ENCODE measurements at regions not wholly inside any gene's neighbourhood (a gene's known extent, or its start where the extent isn't known, plus 50 kb on each side); places are given as distances from the start of the nearest gene placed in this dataset.

DNA sequence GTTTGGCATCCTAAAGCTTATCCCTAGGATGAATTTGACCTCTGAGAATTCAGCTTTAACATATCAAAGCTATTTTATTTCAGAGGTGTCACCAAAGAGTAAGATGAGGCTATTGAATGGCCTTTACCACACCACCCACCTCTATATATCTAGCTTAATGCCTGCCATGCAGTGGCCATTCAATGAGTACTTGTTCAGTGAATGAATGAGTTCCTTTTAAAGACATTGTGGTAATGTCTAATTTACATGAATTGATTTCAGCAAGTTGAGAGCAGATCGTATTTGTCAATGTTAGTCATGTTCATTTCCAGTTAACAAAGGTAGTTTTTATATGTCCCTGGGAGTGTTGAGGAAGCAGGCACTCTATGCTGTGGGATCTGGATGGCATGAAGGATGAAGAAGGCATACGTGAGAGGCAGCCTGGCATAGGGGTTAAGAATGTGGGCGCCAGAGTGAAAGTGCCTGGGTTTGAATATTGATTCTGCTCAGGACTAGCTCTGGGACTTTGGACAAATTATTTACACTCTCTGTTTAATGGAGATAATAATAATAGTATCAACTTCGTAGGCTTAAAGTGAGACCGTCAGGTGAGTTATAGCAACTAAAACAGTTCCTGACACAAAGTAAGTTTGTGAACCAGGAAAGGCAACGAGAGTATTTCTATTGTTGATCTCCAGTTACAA lies 434.1 kb upstream of the CHST9 start:
- DNase-seq (ENCODE audit: low read depth in 6 of 9, low spot score in 9 of 9) = no peak
- Histone ChIP-seq H3K27ac (ENCODE audit: low read depth in 1 of 2, low read length in 1 of 2) (no peak overlapping the region), H3K9me3 (ENCODE audit: control insufficient read depth in 2 of 2, insufficient read depth in 1 of 2, low read length in 1 of 2) (no peaks in the 10 kb centered on the region), H3K4me3 (ENCODE audit: low read length in 2 of 2) (no peak overlapping the region), H3K36me3 (ENCODE audit: control insufficient read depth in 2 of 2, insufficient read depth in 2 of 2, low read length in 1 of 2) (no peaks in the 10 kb centered on the region), H3K4me1 (ENCODE audit: control insufficient read depth in 2 of 2, insufficient read depth in 2 of 2, low read length in 2 of 2) (no peaks in the 10 kb centered on the region), H3K27me3 (ENCODE audit: control insufficient read depth in 2 of 2, insufficient read depth in 1 of 2, low read length in 1 of 2) (no peaks in the 10 kb centered on the region)
- 97% methylated on average over 6 of the region's 6 CpGs for WGBS

DNA sequence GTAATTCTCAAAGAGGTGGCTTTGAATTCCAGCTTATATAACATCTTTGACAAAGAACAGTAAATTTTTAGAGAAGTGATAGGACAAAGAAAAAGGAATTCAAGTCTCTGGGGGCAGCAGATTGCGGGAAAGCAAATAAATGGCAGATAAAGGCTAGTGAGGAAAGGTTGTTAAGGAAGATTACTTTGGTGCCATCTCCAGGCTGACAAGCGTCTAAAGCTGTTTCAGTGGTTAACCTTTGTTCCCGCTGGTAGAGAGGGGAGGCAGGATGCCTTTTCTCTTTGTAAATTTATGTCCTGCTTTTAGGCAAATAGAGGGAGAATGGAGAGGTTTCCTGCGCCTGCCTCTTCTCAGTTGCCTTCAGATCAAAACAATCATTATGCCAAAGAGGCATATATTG lies 431.2 kb upstream of the CHST9 start:
- DNase-seq (ENCODE audit: low read depth in 6 of 9, low spot score in 9 of 9) = no peak
- WGBS = 93% methylated on average over 4 of the region's 4 CpGs

DNA sequence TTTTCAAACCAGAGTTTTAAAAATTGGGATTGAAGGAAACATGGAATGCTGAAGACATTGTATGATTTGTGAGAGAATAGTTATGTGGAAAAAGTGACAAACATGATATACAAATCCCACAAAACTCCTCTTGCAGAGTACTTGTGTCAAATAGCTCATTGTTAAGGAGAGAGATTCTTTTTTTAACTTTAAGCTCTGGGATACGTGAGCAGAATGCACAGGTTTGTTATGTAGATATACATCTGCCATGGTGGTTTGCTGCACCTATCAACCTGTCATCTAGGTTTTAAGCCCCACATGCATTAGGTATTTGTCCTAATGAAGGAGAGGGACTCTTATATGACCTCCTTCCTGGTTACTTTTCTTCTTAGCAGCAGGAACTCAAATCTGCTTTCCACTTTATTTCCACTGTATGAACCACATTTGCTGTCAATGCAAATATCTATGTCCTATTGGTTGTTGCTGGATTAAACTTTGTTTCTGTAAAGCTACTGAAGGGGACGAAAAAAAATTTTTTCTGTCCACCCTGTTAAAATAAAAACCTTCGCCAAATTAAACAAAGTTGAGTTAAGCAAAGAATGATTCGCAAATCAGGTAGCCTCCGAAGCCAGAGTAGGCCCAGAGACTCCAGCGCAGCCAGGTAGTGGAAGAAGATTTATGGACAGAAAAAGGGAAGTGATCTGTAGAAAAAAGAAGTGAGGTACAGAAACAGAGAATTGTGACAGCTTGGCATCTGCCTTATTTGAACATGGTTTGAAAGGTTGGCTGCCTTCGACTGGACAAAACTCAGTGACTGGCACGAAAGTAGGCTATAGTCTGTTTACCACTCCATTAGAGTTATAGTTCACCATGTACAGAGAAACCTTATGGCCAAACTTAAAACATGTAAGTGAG lies 430.1 kb upstream of the CHST9 start:
- H3K27ac ChIP-seq (ENCODE audit: low read depth in 1 of 2, low read length in 1 of 2) = no peak overlapping the region
- H3K36me3 ChIP-seq (ENCODE audit: control insufficient read depth in 2 of 2, insufficient read depth in 2 of 2, low read length in 1 of 2) = no peaks in the 10 kb centered on the region
- H3K4me1 ChIP-seq (ENCODE audit: control insufficient read depth in 2 of 2, insufficient read depth in 2 of 2, low read length in 2 of 2) = no peaks in the 10 kb centered on the region
- H3K4me3 ChIP-seq (ENCODE audit: low read length in 2 of 2) = no peak overlapping the region
- H3K9me3 ChIP-seq (ENCODE audit: control insufficient read depth in 2 of 2, insufficient read depth in 1 of 2, low read length in 1 of 2) = no peaks in the 10 kb centered on the region
- H3K27me3 ChIP-seq (ENCODE audit: control insufficient read depth in 2 of 2, insufficient read depth in 1 of 2, low read length in 1 of 2) = no peaks in the 10 kb centered on the region
- no peak for DNase-seq (ENCODE audit: low read depth in 6 of 9, low spot score in 9 of 9)
- WGBS = 82% methylated on average over 8 of the region's 8 CpGs

More for the DNA sequence above, 431.2 kb upstream of the CHST9 start:
- Histone ChIP-seq H3K27me3 (ENCODE audit: control insufficient read depth in 2 of 2, insufficient read depth in 1 of 2, low read length in 1 of 2) (no peaks in the 10 kb centered on the region), H3K9me3 (ENCODE audit: control insufficient read depth in 2 of 2, insufficient read depth in 1 of 2, low read length in 1 of 2) (no peaks in the 10 kb centered on the region), H3K4me3 (ENCODE audit: low read length in 2 of 2) (no peak overlapping the region), H3K4me1 (ENCODE audit: control insufficient read depth in 2 of 2, insufficient read depth in 2 of 2, low read length in 2 of 2) (no peaks in the 10 kb centered on the region), H3K36me3 (ENCODE audit: control insufficient read depth in 2 of 2, insufficient read depth in 2 of 2, low read length in 1 of 2) (no peaks in the 10 kb centered on the region), H3K27ac (ENCODE audit: low read depth in 1 of 2, low read length in 1 of 2) (no peak overlapping the region)

DNA sequence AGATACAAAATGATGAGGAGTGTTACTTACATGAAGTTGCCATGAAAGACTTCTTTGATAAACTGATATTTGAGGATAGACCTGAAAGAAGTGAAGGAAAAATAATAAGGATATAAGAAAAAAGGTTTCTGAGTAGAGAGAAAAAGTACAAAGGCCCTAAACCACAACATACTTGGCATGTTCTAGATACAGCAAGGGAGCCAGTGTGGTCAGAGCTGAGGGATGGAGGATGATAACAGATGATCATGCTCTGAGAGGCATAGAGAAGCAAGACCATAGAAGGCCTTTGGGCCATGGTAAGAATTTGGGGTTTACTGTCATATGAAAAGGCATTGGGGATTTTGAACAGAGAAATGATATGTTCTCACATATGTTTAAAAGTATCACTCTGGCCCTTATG lies 424.1 kb upstream of the CHST9 start:
- no peak for DNase-seq (ENCODE audit: low read depth in 6 of 9, low spot score in 9 of 9)
- no peak overlapping the region for H3K27ac ChIP-seq (ENCODE audit: low read depth in 1 of 2, low read length in 1 of 2)
- no peaks in the 10 kb centered on the region for H3K27me3 ChIP-seq (ENCODE audit: control insufficient read depth in 2 of 2, insufficient read depth in 1 of 2, low read length in 1 of 2)
- no peak overlapping the region for H3K4me3 ChIP-seq (ENCODE audit: low read length in 2 of 2)
- H3K9me3 ChIP-seq (ENCODE audit: control insufficient read depth in 2 of 2, insufficient read depth in 1 of 2, low read length in 1 of 2) = no peaks in the 10 kb centered on the region
- no peaks in the 10 kb centered on the region for H3K4me1 ChIP-seq (ENCODE audit: control insufficient read depth in 2 of 2, insufficient read depth in 2 of 2, low read length in 2 of 2)
- H3K36me3 ChIP-seq (ENCODE audit: control insufficient read depth in 2 of 2, insufficient read depth in 2 of 2, low read length in 1 of 2) = no peaks in the 10 kb centered on the region

DNA sequence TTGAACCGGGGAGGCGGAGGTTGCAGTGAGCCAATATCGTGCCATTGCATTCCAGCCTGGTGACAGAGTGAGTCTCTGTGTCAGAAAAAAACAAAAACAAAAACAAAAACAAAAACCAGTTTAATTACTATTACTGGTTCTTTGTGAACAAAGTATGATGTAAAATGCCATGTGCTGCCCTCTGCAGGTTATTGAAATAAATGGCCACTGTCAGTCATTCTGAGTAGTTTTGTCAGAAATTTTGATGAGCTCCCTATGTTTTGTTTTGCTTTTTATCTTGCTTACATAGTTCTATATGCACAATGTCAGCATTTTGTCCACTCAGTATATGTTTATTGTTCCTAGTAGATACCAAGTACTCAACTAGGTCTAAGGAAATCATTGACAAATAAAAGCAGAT lies 423.6 kb upstream of the CHST9 start:
- no peak overlapping the region for H3K27ac ChIP-seq (ENCODE audit: low read depth in 1 of 2, low read length in 1 of 2)

DNA sequence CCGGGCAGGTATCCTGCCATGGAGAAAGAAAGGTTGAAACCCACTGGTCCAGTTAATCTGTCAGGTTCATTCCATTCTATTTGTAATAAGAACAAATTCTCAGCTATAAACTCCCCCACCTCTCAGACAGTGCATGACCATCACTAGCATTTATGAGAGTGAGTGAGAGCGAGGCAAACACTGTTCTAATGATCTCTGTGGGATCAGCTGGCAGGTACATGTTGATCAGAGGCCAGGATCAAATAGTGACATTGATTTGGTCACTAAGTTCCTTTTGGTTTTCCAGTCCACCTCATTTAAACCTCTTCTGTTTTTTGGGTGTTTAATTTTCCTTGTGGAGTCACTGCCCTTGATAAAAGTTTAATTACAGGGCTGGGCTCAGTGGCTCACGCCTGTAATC lies 423.1 kb upstream of the CHST9 start:
- Histone ChIP-seq H3K27ac (ENCODE audit: low read depth in 1 of 2, low read length in 1 of 2) (no peak overlapping the region), H3K27me3 (ENCODE audit: control insufficient read depth in 2 of 2, insufficient read depth in 1 of 2, low read length in 1 of 2) (no peaks in the 10 kb centered on the region), H3K9me3 (ENCODE audit: control insufficient read depth in 2 of 2, insufficient read depth in 1 of 2, low read length in 1 of 2) (no peaks in the 10 kb centered on the region), H3K4me3 (ENCODE audit: low read length in 2 of 2) (no peak overlapping the region), H3K4me1 (ENCODE audit: control insufficient read depth in 2 of 2, insufficient read depth in 2 of 2, low read length in 2 of 2) (no peaks in the 10 kb centered on the region), H3K36me3 (ENCODE audit: control insufficient read depth in 2 of 2, insufficient read depth in 2 of 2, low read length in 1 of 2) (no peaks in the 10 kb centered on the region)
- DNase-seq (ENCODE audit: low read depth in 6 of 9, low spot score in 9 of 9) = no peak
- 94% methylated on average over 3 of the region's 3 CpGs for WGBS

More for the DNA sequence above, 423.6 kb upstream of the CHST9 start:
- H3K9me3 ChIP-seq (ENCODE audit: control insufficient read depth in 2 of 2, insufficient read depth in 1 of 2, low read length in 1 of 2) = no peaks in the 10 kb centered on the region
- H3K36me3 ChIP-seq (ENCODE audit: control insufficient read depth in 2 of 2, insufficient read depth in 2 of 2, low read length in 1 of 2) = no peaks in the 10 kb centered on the region
- DNase-seq (ENCODE audit: low read depth in 6 of 9, low spot score in 9 of 9) = no peak
- WGBS = 94% methylated on average over 3 of the region's 3 CpGs
- H3K4me1 ChIP-seq (ENCODE audit: control insufficient read depth in 2 of 2, insufficient read depth in 2 of 2, low read length in 2 of 2) = no peaks in the 10 kb centered on the region
- no peak overlapping the region for H3K4me3 ChIP-seq (ENCODE audit: low read length in 2 of 2)
- no peaks in the 10 kb centered on the region for H3K27me3 ChIP-seq (ENCODE audit: control insufficient read depth in 2 of 2, insufficient read depth in 1 of 2, low read length in 1 of 2)

DNA sequence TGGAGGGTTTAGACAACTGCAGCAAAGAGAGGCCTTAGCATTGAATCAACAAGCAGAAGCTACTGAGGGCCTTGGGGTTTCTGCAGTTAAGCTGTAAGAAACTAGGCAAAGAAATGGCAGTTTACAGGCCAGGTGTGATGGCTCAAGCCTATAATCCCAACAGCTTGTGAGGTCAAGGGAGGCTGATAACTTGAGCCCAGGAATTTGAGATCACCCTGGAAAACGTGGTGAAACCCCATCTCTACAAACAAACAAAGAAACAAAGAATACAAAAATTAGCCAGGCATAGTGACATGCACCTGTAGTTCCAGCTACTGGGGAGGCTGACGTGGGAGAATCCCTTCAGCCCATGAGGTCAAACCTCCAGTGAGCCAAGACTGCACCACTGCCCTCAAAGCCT lies 421.6 kb upstream of the CHST9 start:
- WGBS = 79% methylated on average over 2 of the region's 2 CpGs
- Histone ChIP-seq H3K9me3 (ENCODE audit: control insufficient read depth in 2 of 2, insufficient read depth in 1 of 2, low read length in 1 of 2) (no peaks in the 10 kb centered on the region), H3K36me3 (ENCODE audit: control insufficient read depth in 2 of 2, insufficient read depth in 2 of 2, low read length in 1 of 2) (no peaks in the 10 kb centered on the region), H3K4me3 (ENCODE audit: low read length in 2 of 2) (no peak overlapping the region), H3K27me3 (ENCODE audit: control insufficient read depth in 2 of 2, insufficient read depth in 1 of 2, low read length in 1 of 2) (no peaks in the 10 kb centered on the region), H3K27ac (ENCODE audit: low read depth in 1 of 2, low read length in 1 of 2) (no peak overlapping the region), H3K4me1 (ENCODE audit: control insufficient read depth in 2 of 2, insufficient read depth in 2 of 2, low read length in 2 of 2) (no peaks in the 10 kb centered on the region)
- no peak for DNase-seq (ENCODE audit: low read depth in 6 of 9, low spot score in 9 of 9)

DNA sequence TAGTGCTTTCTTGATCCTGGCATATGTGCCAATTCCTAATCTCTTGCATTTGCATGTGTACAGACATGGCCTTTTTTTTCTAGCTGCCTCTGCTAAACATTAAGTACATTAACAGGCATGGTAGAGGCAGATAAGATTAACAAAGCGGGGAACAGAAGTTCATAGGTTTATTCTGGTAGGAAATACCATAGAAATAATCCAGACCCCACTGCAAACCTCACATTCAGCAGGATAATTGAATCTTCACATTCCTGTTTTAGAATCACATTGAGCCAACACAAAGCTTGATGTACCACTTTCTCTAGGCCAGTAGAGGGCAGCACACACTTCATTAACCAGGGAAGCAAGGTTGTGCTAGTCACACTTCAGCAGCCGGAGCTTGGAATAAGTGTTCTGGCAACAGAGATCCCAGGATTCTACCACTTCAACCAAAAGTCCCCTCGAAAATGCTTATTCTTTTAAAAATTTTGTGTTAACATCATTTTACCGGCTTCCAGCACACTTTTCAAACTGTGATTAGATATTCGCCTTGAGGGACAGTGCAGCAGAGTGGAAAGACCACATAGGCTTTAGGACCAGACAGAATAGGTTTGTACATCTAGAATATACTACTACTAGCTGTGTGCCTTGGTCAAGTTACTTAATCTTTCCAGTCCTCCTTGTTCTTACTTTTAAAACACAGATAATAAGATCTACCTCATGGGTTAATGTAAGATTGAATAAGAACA lies 420.2 kb upstream of the CHST9 start:
- no peaks in the 10 kb centered on the region for H3K9me3 ChIP-seq (ENCODE audit: control insufficient read depth in 2 of 2, insufficient read depth in 1 of 2, low read length in 1 of 2)
- WGBS = 30% methylated on average over 5 of the region's 5 CpGs
- peak in 8 of 9 donors; percentile 3 to 51 (median 20) for DNase-seq (ENCODE audit: low read depth in 6 of 9, low spot score in 9 of 9)
- H3K36me3 ChIP-seq (ENCODE audit: control insufficient read depth in 2 of 2, insufficient read depth in 2 of 2, low read length in 1 of 2) = no peaks in the 10 kb centered on the region
- no peak overlapping the region for H3K4me3 ChIP-seq (ENCODE audit: low read length in 2 of 2)
- H3K4me1 ChIP-seq (ENCODE audit: control insufficient read depth in 2 of 2, insufficient read depth in 2 of 2, low read length in 2 of 2) = no peaks in the 10 kb centered on the region
- H3K27ac ChIP-seq (ENCODE audit: low read depth in 1 of 2, low read length in 1 of 2) = no peak overlapping the region
- H3K27me3 ChIP-seq (ENCODE audit: control insufficient read depth in 2 of 2, insufficient read depth in 1 of 2, low read length in 1 of 2) = no peaks in the 10 kb centered on the region

DNA sequence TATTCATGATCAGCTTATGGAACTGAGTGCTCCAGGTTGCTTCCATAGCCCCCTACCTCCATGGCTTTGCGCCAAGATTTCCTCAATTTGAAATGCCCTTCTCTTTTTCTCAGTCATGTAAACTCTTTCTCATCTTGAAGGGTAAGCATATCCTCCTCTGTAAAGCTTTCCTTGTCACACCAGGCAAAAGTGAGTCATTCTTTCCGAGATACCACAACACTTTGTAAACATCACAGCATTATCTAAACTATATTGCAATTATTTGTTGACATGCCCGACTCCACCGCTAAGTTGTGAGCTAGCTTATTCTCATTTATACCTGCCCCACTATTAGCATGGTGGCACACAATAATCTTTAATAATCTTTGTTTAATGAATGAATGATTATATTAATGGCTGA lies 419.5 kb upstream of the CHST9 start:
- 94% methylated on average over 4 of the region's 4 CpGs for WGBS
- H3K4me3 ChIP-seq (ENCODE audit: low read length in 2 of 2) = no peak overlapping the region
- no peaks in the 10 kb centered on the region for H3K4me1 ChIP-seq (ENCODE audit: control insufficient read depth in 2 of 2, insufficient read depth in 2 of 2, low read length in 2 of 2)
- H3K27ac ChIP-seq (ENCODE audit: low read depth in 1 of 2, low read length in 1 of 2) = no peak overlapping the region
- no peaks in the 10 kb centered on the region for H3K36me3 ChIP-seq (ENCODE audit: control insufficient read depth in 2 of 2, insufficient read depth in 2 of 2, low read length in 1 of 2)
- H3K27me3 ChIP-seq (ENCODE audit: control insufficient read depth in 2 of 2, insufficient read depth in 1 of 2, low read length in 1 of 2) = no peaks in the 10 kb centered on the region
- no peak for DNase-seq (ENCODE audit: low read depth in 6 of 9, low spot score in 9 of 9)
- H3K9me3 ChIP-seq (ENCODE audit: control insufficient read depth in 2 of 2, insufficient read depth in 1 of 2, low read length in 1 of 2) = no peaks in the 10 kb centered on the region
